SIG-M5 treated with dmso at 0.1 percent for 504 hours (cell line): ENCODE measurements at regions not wholly inside any gene's neighbourhood (a gene's known extent, or its start where the extent isn't known, plus 50 kb on each side); places are given as distances from the start of the nearest gene placed in this dataset.

Experiments used
- DNase-seq: peaks from one replicate; lab custom pipeline; 2025; ENCODE audit not compliant: unreplicated experiment; lab: John Stamatoyannopoulos, UW

- no peak for DNase-seq
These were observed 211.6 kb downstream of the TRIB2 start for GRCh38 chr2:12928197-12928774.

DNA sequence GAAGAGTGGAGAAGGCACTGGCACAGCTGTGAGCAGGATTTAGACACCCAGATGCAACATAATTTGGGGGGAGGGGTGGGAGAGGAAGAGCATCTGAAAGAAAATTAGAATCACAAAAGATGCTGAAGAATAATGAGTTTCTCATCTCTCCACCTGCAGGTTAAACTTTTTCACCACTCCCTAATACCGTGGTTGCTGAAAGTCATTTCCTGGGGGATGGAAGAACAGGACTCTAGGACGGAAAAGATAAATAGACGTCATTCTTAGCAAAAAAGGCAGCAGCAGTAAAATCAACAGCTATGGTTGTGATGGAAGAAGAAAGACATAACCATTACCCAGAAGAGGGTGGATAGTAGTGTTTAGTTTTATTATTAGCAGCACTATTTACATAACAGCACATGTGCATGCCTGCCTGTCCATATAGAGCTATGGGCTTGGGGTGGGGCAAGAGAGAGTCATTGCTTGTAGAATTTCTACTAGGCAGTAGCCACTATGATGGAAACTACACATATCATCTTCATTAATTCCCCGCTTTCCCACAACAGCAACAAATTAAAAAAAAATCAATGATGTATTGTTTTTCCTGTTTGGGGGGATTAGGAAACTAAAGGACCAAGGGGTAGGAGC lies 212.2 kb downstream of the TRIB2 start:
- DNase-seq = no peak

DNA sequence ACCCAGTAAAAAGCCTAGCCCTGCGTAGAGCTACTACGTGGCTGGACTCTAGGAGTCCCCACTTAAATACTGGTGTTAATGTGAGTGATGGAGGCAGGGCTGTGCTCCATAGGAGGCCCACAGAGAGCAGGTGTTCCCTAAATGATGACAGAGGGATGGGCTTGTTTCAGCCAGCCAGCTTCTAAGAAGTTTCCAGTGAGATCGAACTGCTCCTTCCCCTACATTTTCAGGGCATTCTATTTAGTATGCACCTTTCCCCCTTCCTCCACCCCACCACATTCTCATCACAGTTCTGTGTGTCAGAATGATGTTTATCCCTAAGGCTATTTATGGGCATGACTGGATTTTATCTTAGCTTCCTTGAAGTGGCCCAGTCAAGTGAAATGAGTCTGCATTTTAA lies 213.0 kb downstream of the TRIB2 start:
- DNase-seq = no peak

GRCh38 chr2:12930391-12930790 lies 213.7 kb downstream of the TRIB2 start:
- no peak for DNase-seq

- DNase-seq = peak; percentile 27
These were observed 214.6 kb downstream of the TRIB2 start for GRCh38 chr2:12931186-12931844.

DNA sequence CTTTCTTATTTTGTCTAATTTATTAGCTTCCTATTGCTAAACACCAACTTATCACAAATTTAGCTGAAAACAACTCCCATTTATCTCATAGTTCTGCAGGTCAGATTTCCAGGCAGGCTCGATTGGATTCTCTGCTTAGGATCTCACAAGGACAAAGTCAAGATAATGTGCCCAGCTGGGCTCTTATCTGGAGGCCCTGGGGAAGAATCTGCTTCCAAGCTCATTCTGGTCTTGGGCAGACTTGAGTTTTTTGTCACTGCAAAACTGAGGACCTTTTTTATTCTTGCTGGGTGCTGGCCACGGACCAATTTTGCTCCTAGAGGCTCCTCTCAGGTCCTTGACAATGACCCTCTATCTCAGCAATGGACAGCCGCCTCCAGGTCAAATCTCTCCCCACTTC lies 215.5 kb downstream of the TRIB2 start:
- no peak for DNase-seq

- no peak for DNase-seq
These were observed 217.5 kb downstream of the TRIB2 start for GRCh38 chr2:12934146-12934756.

DNA sequence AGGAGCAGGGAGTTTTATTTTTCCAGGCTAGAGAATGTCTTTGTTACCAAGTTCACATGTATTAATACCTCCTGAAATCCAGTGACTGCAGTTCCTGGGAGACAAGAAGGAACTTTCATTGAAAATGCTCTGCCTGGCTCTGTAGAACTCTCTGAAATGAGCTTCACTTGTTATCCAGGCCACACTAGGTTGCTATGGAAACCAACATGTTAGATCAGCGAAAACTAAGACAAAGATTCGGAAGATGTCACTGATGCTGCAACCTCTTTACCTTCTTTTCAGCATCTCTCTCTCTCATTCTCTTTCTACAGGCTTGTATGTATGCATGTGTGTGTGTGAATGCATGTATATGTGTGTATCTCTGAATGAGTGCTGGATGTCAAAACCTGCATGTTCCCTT lies 218.5 kb downstream of the TRIB2 start:
- no peak for DNase-seq

DNA sequence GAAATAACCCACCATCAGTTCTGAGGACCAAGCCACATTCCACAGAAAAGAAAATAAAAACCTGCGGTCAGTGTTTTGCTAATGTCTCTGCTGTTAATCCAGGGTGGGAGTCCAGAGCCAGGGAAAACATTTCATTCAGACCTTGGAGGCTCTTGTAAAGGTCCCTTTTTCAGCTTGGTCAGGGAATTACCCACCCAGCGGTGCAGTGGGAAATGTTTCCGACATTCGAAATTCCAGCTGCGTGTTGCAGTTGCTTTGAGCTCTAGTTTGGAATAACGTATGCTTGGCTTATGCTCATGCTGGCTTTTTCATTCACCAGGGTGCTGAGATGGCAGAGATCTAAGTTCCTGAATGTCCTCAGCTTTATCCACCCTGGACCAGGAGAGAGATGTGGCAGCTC lies 219.1 kb downstream of the TRIB2 start:
- DNase-seq = no peak

DNA sequence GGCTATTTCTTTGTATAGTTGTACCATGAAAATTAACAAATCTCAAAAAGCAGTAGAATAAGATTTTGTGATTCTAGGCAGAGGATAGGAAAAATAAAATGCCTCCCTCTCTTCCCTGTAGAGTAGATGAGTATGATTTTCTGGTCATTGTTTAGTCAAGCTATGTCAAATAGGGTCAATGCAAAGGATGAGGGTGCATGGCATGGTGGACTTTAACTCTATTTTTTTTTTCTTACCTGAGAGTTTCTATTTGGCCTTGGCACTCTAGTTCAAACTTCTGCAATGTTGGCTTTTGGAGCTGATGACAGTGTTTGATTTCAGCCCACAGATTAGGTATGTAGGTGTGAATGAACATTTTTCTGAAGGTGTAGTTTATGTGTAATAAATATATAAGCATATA lies 224.5 kb downstream of the TRIB2 start:
- no peak for DNase-seq

- DNase-seq = no peak
These were observed 231.7 kb downstream of the TRIB2 start for GRCh38 chr2:12948231-12948960.

DNA sequence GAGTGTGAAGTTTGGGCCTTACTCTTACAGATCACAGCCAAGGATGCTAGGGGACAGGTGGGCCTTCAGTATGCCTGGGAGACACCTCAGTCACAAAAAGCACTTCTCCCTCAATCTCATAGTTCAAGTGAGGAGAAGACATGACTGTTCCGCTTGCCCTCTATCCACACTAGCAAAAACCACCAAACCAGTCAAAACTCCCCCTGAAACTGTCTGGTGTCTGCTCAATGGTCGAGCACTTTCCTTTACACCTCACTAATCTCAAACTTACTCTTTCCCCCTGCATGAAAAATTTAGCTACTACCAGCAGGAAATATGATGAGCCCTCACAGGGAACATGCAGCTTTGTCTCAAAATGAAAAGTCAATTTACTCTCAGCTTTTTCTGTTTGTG lies 232.2 kb downstream of the TRIB2 start:
- DNase-seq = no peak

GRCh38 chr2:12949406-12949805 lies 232.7 kb downstream of the TRIB2 start:
- no peak for DNase-seq

DNA sequence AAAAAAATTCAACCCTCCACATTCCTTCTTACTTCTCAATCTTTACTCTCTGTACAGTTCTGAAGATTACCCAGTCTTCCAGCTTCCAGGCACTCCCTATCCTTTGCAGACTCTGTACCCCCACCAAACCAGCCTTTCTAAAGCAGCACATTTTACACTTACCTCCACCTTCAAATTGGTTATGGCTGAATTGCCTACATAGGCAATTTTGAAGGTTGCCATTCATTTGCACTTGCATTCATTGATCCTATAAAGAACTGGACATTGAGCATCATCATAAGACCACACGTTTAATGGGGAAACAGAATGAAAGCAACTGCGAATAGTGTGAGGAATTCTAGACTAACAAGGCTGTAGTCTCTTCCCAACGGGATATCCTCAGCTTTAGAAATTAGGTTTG lies 233.4 kb downstream of the TRIB2 start:
- no peak for DNase-seq

DNA sequence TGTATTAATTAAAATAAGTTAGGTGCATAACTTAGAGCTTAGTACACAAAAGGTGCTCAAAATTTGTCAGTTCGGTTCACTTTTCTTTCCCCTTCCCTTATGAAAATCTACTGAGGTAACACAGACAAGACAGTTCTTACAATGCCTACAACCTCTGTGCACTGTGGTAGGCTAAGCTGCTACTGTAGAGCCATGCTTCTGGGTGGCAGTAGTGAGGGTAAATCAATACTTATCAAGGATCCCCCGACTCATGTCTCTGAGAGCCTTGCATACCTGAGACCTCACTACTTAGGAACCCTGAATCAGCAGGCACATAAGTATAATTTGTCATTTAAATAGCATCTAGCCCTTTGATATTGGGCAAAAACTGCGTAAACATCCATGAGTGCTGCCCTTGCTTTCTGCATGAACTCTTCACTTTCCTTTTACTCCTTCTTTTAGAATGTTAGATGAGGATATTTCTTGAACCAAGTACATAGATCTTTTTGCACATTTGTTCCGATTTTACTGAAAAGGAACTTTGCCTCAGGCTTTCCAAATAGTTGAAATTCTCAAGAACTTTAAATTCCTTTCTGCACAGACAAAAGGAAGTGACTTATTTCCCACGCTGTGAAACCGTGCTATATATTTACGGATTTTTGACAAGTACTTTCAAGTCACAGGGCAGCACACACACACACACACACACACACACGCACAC lies 234.4 kb downstream of the TRIB2 start:
- DNase-seq = no peak

DNA sequence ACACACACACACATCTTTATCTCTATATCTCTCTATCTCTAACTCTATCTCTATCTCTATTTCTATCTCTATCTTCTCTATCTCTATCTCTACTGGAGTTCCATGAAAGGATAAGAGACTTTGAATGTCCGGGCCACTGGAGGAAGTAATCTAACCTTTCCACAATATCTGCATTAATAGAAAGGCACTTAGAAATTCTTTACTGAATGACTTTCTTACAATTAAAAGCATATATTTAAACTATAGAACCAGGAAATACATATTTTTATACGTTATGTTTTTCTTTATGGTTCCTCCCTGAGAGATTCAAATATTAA lies 234.9 kb downstream of the TRIB2 start:
- no peak for DNase-seq

- no peak for DNase-seq
These were observed 236.9 kb downstream of the TRIB2 start for GRCh38 chr2:12953596-12953995.

- no peak for DNase-seq
These were observed 239.1 kb downstream of the TRIB2 start for GRCh38 chr2:12955864-12956263.

DNA sequence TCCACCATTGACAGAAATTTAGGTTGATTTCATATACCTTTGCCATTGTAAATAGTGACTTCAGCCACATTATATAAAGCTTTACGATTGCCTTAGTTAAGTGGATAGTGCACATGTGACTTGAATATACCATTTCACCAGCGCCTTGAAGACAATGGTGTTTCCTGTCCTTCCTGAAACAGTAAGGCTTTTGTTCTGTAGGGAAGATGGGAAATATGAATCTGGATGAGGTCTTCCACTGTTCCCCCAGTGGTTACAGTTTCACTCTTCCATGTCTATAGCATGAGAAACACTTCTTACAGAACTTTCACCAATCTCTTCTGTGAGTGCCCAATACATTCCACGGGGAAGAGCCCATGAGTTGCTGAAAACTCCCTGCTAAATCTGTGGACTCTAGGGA lies 240.5 kb downstream of the TRIB2 start:
- DNase-seq = no peak

GRCh38 chr2:12959935-12960334 lies 243.2 kb downstream of the TRIB2 start:
- no peak for DNase-seq

DNA sequence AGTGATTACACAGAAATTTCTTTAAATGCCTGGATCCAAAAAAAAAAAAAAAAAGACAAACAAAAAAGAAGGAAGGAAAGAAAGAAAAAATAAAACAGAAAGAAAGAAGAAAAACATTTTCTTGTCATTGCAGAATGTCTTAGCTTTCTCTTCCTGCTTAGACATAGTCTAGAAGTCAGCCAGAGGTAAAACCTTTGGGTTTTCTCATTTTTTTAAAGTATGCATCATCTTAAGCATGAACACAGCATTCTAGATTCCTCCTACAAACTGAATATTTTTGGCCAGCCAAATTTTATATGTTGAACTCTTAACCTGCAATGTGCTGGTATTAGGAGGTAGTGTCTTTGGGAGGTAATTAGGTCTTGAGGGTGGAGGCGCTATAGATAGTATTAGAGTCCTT lies 243.9 kb downstream of the TRIB2 start:
- DNase-seq = no peak
